Mammary epithelial cell (primary cell): ENCODE measurements at regions not wholly inside any gene's neighbourhood (a gene's known extent, or its start where the extent isn't known, plus 50 kb on each side); places are given as distances from the start of the nearest gene placed in this dataset.

Experiments
- CTCF ChIP-seq, 2 donors: IDR thresholded peaks in 1 of 2; conservative IDR thresholded peaks in 1 of 2; 2 replicates each; pipeline ENCODE4 v1.5.1; 2011 to 2012; ENCODE audit warnings: inconsistent platforms in 2 of 2, low read length in 2 of 2, mild to moderate bottlenecking in 2 of 2, control low read depth in 1 of 2, low read depth in 1 of 2; ENCODE audit not compliant: insufficient read depth in 1 of 2; ENCODE audit errors: extremely low read depth in 1 of 2
- EZH2 ChIP-seq: IDR thresholded peaks from 2 replicates; pipeline ENCODE4 v1.6.1; 2012; ENCODE audit warnings: low read length, inconsistent platforms, borderline replicate concordance

GRCh38 chr13:61756031-61756430 lies 340.4 kb upstream of the PCDH20 start:
- TF ChIP-seq CTCF (conservative IDR thresholded peaks at IDR 0.05 in 1 of 2, IDR thresholded peaks at IDR 0.05 in 1 of 2; ENCODE audit: extremely low read depth in 1 of 2, insufficient read depth in 1 of 2, low read depth in 1 of 2, low read length in 2 of 2): no peak
- TF ChIP-seq EZH2: no peak
